ENCODE measurements at regions not wholly inside any gene's neighbourhood (a gene's known extent, or its start where the extent isn't known, plus 50 kb on each side); places are given as distances from the start of the nearest gene placed in this dataset.
A peak's percentile ranks its signal among the peaks of the same experiment; 100 is the strongest.

DNA sequence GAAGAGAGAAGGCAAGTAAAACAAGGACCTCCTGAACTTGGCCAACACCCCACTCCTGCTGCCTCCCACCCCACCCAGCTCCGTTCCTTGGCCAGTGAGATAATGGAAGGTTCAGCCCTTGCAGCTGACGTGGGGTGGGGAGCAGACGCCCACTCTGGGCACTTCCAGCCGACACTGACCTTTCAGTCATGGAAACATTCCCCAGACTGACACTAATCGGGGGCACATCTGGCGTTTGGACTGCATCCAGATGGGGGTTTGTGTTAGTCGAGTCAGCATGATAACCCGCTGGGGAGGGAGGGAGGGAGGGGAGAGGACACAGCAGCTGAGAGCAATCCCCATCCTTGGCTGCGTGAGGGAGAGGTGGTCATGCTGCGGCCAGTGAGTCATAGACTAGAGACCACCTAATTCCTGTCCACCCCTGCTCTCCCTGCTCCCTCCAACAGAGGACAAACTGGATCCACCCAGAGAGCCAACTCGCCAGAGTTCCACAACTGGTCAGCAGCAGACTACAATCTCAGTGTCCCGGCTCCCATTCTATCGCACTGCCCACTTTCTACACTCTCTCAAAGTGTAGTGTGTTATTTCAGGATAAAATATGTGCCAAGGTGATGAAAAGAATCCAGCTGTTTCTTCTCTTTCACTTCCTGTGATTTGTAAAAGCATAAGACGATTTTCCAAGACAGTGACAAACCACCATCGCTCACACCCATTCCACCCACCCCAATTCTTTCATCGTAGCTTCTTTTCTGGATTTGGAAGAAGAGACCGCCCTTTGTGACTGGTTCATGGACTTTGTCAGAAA, 115.4 kb upstream of the PKDCC start:
- Histone ChIP-seq H3K27me3 (no peaks in the 10 kb centered on the region), H3K27ac (peak overlapping the region; percentile 97), H3K4me1 (peaks cover 79% of the 10 kb centered on the region), H3K9me3 (replicated peaks) (no peaks in the 10 kb centered on the region), H3K36me3 (no peaks in the 10 kb centered on the region), H3K4me3 (peak overlapping the region; percentile 49)
- DNase-seq = peak; percentile 100

DNA sequence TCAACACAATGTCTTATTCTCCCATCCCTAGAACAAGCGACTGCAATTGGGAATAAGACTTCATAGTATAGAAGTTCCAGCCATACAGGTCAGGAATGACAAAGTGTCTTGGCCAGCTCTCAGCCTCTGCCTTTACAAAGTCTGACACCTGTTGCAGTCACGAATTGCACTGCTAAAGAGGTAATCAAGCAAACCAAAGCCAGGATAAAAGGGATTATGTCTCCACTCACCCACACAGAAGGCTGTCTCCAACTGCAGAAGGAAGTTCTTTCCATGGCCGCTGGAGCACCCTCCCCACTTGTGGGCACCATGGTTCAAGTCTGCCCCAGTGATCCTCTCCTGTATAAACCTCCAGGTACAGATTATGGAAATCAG, 114.8 kb upstream of the PKDCC start:
- H3K4me3 ChIP-seq = peak overlapping the region; percentile 47

DNA sequence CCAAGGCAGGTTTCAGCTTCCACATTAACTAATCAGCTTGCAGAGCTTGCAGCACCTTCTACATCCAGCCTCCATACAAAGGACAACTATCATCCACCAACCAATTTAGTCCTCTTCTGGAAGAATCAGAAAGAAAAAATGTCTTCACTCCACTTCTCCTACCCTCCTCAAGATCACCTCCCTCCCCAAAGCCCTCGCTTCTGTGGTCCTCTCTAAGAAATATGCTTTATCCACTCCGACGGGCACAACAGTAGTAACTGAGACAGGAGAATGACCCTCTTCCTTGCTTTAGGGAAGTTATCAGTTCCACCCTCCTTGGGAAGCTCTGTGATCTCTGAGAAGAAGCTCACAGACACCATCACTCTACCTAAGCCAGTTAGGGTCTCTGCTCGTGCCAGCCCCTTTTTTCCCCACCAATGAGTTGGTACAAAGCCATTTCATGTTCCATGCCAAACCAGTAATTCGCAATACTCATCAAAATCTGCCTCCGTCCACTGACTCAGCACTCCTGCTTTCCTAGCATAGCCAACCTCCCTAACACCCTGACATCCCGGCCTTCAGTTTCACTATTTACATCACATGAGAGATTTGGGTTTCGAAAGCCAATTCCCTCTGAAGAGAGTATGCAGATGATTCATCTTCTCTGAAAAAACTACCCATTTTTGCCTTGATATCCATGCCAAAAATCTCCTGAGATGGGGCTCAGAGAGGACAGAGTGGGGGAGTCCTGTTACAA, 114.1 kb upstream of the PKDCC start:
- H3K27ac ChIP-seq = peak overlapping the region; percentile 97
- H3K4me1 ChIP-seq = peaks cover 79% of the 10 kb centered on the region

More for the DNA sequence above, 114.8 kb upstream of the PKDCC start:
- Histone ChIP-seq H3K36me3 (no peaks in the 10 kb centered on the region), H3K27ac (peak overlapping the region; percentile 97), H3K9me3 (replicated peaks) (no peaks in the 10 kb centered on the region), H3K27me3 (no peaks in the 10 kb centered on the region), H3K4me1 (peaks cover 79% of the 10 kb centered on the region)
- DNase-seq = peak; percentile 88 to 97

DNA sequence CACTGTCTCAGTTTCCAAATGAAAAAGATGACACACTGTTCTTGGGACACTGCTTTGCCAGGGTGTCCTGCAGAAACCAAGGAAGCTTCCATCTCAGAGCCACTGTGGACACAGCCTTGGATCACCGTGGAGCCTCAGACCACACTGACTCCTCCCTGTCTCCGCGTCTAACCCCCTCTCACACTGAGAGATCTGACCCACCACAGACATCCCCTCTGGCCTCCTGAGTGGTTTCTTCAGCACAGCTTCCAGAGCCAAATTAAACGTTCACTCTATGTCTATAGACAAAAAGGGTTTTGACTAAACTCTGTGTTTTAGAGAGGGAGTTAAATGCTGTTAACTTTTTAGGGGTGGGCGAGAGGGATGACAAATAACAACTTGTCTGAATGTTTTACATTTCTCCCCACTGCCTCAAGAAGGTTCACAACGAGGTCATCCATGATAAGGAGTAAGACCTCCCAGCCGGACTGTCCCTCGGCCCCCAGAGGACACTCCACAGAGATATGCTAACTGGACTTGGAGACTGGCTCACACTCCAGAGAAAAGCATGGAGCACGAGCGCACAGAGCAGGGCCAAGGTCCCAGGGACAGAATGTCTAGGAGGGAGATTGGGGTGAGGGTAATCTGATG, 113.4 kb upstream of the PKDCC start:
- Histone ChIP-seq H3K4me1 (peaks cover 84% of the 10 kb centered on the region), H3K36me3 (no peaks in the 10 kb centered on the region), H3K4me3 (peak overlapping the region; percentile 47), H3K27me3 (no peaks in the 10 kb centered on the region), H3K9me3 (replicated peaks) (no peaks in the 10 kb centered on the region), H3K27ac (peak overlapping the region; percentile 97)
- peak; percentile 88 to 93 for DNase-seq

More for the DNA sequence above, 114.1 kb upstream of the PKDCC start:
- no peaks in the 10 kb centered on the region for H3K27me3 ChIP-seq
- H3K36me3 ChIP-seq = no peaks in the 10 kb centered on the region
- DNase-seq = peak; percentile 67 to 84
- peak overlapping the region; percentile 47 for H3K4me3 ChIP-seq
- no peaks in the 10 kb centered on the region for H3K9me3 ChIP-seq (replicated peaks)

DNA sequence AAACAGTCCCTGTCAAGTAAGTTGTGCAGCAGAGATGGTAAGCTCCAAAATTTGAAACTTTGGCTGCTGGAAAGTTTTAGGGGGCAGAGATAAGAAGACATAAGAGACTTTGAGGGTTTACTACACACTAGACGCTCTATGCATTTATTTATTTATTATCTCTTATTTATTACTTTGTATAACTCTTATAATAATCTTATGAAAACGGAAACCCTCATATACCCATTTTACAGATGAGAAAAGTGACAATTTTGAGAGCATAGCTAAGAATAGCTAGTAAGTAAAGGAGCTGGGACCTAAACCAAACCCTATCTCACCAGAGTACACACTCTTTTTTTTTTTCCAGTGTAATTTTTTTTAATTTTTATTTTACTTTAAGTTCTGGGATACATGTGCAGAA, 112.8 kb upstream of the PKDCC start:
- no peaks in the 10 kb centered on the region for H3K27me3 ChIP-seq
- peak overlapping the region; percentile 97 for H3K27ac ChIP-seq
- no peak for DNase-seq
- peak overlapping the region; percentile 47; the same call in 1 of the 2 replicates for H3K4me3 ChIP-seq
- peaks cover 90% of the 10 kb centered on the region for H3K4me1 ChIP-seq
- H3K36me3 ChIP-seq = no peaks in the 10 kb centered on the region
- 0 out of 2 replicates have a peak, but pooled peaks cover 3% of the 10 kb centered on the region for H3K9me3 ChIP-seq (replicated peaks)

DNA sequence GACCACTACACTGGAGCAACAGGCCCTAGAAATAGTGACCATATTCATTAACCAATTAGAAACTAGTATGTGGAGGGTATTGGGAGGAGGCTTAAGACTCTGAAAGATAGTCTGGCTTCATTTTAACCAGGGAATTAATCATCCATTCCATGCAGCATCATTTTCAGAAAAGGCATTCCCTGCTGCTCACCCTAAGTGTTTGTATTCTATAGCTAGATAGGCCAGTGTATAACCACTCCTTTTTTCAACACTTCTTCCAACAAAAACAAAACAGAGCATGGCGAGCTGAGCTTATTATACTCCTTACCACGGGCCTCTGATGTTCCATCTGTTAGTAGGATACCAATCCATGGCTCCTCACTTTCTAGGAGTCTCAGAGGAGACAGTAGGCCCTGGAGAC, 112.0 kb upstream of the PKDCC start:
- Histone ChIP-seq H3K36me3 (no peaks in the 10 kb centered on the region), H3K27ac (peak overlapping the region; percentile 3; the same call in 1 of the 2 replicates), H3K4me3 (no peak overlapping the region), H3K9me3 (replicated peaks) (0 out of 2 replicates have a peak, but pooled peaks cover 3% of the 10 kb centered on the region), H3K27me3 (no peaks in the 10 kb centered on the region), H3K4me1 (peaks cover 85% of the 10 kb centered on the region)
- DNase-seq = no peak

DNA sequence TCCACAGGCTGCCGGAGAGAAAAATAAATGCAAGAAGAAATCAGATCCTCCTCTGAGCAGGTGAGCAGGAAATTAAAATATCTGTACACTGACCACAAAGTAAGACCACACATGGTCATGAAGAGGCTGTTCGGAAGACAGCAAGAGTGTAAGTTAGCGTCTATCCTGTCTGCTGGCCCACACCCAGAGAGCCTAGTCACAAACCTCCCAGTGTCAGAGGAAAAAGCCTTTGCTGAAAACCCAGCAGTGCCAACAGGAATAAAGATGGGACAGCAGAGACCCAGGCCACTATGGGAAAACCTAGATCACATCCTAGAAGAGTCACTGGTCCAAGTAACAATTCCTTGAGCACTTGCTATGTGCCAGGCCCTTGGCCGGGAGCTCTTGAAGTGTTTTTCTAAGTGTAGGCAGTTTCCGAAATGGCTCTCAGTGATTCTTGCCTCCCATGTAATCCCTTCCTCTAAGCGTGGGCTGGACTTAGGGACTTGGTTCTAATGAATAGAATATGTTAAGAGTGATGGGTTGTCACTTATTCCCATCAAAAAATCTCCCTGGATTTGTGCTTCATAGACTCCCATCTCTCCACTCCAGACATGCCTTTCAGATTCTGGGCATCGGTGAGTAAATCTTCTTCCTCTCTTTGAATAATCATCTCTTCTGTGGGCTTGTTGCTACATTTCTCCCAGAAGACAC, 110.9 kb upstream of the PKDCC start:
- H3K36me3 ChIP-seq = no peaks in the 10 kb centered on the region
- H3K27me3 ChIP-seq = no peaks in the 10 kb centered on the region
- H3K27ac ChIP-seq = peak overlapping the region; percentile 45
- peaks cover 74% of the 10 kb centered on the region for H3K4me1 ChIP-seq
- H3K4me3 ChIP-seq = no peak overlapping the region
- 0 out of 2 replicates have a peak, but pooled peaks cover 3% of the 10 kb centered on the region for H3K9me3 ChIP-seq (replicated peaks)
- DNase-seq = peak; percentile 71 to 83

DNA sequence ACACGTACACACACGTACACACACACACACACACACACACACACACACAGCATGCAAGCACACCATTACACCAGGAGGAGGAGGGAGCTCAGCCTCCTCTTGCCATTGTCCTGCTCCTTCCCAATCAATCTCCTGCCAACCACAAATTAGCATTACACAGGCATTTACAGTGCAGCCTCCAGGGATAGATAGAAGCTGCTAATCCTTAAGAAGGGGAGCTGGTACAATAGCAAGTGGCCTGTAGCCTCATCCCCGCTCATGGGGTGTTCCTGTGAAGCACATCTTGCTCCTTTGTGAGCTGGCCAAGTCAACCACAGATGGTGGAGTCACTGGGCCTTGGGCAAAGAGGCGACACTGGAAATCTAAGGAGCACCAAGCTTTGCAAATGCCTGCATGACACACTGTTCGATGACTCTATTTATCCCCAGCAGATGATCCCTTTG, 110.3 kb upstream of the PKDCC start:
- peaks cover 74% of the 10 kb centered on the region for H3K4me1 ChIP-seq
- H3K27me3 ChIP-seq = no peaks in the 10 kb centered on the region
- H3K4me3 ChIP-seq = no peak overlapping the region
- no peaks in the 10 kb centered on the region for H3K36me3 ChIP-seq
- 0 out of 2 replicates have a peak, but pooled peaks cover 3% of the 10 kb centered on the region for H3K9me3 ChIP-seq (replicated peaks)
- peak overlapping the region; percentile 45 for H3K27ac ChIP-seq
- peak; percentile 63 to 78 for DNase-seq

DNA sequence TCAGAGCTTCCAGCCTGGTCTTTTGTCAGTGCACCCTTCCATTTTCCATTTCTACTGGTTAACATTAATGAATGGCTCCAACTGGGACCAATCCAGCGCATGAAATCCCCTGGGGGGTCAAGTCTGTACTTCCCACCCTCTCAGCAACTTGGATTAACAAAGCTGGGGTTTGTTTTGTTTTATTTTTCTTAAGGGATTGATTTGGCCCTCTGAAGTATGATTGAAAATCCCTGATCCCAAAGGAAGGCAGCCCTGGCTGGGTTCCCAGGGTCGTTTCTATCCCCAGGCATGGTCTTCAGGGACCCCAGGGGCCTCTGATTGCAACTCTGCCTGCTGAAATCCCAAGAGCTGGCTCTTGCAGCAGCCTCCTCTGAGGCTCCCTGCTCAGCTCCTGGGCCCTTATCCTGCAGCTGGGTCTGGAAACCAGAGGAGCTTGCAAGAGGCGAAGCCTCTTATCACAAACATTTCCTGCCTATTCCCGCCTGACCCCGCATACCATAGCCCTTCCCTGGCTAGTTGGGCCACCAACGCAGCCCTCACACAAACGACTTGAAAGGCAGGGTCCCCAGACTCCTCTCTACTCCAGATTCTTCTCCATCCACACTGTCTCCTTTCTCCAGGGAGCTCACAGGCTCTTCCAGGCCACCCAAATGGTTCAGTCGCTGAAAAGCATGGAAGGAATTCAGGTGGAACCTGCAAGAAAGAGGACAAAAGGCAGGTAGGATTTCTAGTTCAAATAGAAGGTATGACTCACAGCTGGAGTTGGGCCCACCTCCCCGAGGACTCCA, 109.7 kb upstream of the PKDCC start:
- DNase-seq = peak; percentile 79 to 82
- H3K4me3 ChIP-seq = no peak overlapping the region
- peaks cover 72% of the 10 kb centered on the region for H3K4me1 ChIP-seq
- no peaks in the 10 kb centered on the region for H3K27me3 ChIP-seq
- 0 out of 2 replicates have a peak, but pooled peaks cover 3% of the 10 kb centered on the region for H3K9me3 ChIP-seq (replicated peaks)
- H3K36me3 ChIP-seq = no peaks in the 10 kb centered on the region
- peak overlapping the region; percentile 45 for H3K27ac ChIP-seq

DNA sequence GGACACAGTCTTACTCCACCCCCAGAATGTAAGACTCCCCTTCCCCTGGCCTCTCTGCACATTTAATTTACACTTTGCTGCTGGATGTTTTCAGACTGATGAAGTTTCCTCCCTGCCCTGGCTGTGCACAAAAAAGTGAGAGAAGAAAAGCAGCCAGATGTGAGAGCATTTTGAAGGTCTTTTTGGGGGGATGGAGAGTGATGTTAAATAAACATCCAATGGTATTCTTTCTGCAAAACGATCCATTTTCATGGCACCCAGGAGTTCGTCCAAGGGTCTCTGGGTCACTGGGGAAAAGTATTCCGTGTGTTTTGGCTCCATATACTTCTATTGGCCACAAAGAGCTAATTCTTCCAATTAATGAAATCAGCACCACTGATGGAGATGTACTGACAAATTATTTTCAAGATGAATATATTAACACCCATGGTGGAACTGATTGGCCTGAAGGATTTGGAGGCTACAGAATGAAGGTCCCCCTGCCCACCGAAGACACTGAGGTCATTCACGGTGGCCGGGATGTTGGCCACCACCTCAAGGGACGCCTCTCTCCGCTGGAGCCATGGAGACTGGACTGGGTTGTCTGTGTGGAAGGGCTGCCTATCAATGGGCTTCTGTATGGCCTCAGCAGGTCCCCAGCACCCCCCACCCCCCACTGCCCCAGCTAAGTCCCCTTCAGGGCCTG, 107.6 kb upstream of the PKDCC start:
- peaks cover 57% of the 10 kb centered on the region for H3K4me1 ChIP-seq
- H3K27me3 ChIP-seq = no peaks in the 10 kb centered on the region
- no peak overlapping the region for H3K4me3 ChIP-seq
- DNase-seq = no peak
- no peak overlapping the region for H3K27ac ChIP-seq
- H3K9me3 ChIP-seq (replicated peaks) = 0 out of 2 replicates have a peak, but pooled peaks cover 10% of the 10 kb centered on the region
- H3K36me3 ChIP-seq = no peaks in the 10 kb centered on the region

DNA sequence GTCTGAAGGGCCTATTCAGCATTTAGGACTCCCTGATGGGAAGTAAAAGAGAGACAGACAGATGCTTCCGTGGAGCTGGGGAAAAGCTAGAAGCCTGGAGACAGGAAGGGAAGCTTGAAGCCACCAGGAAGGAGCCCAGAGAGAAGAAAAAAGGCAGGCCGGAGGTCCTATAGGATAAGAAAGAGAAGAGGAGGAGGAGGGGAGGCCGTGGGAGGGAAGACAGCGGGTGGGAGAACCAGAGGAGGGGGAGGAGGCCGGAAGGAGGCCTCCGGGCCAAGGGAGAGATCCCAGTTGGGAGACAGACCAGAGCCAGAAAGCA, 107.1 kb upstream of the PKDCC start:
- Histone ChIP-seq H3K4me1 (peaks cover 55% of the 10 kb centered on the region), H3K27me3 (no peaks in the 10 kb centered on the region), H3K36me3 (no peaks in the 10 kb centered on the region), H3K9me3 (replicated peaks) (0 out of 2 replicates have a peak, but pooled peaks cover 11% of the 10 kb centered on the region), H3K27ac (no peak overlapping the region), H3K4me3 (no peak overlapping the region)
- no peak for DNase-seq

DNA sequence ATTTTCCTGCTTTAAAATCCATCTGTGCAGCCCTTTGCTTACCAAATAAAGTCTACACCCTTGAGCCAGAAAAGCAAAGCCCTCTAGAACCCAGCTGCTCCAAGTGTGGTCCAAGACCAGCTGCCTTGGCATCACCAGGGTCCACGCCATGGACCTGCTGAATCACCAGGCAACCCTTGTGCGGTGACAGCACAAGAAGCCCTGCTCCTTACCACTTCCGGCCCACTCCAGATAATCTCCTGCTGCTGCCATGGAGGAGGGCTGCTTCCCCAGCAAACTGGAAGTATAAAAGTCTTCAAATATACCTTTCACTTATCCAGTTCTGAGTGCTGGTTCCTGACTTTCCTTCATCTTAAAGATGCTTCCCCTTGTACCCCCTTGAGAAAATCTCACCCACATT, 106.0 kb upstream of the PKDCC start:
- Histone ChIP-seq H3K36me3 (no peaks in the 10 kb centered on the region), H3K4me1 (peaks cover 47% of the 10 kb centered on the region), H3K27ac (no peak overlapping the region), H3K27me3 (no peaks in the 10 kb centered on the region), H3K4me3 (no peak overlapping the region), H3K9me3 (replicated peaks) (0 out of 2 replicates have a peak, but pooled peaks cover 11% of the 10 kb centered on the region)
- DNase-seq = no peak

DNA sequence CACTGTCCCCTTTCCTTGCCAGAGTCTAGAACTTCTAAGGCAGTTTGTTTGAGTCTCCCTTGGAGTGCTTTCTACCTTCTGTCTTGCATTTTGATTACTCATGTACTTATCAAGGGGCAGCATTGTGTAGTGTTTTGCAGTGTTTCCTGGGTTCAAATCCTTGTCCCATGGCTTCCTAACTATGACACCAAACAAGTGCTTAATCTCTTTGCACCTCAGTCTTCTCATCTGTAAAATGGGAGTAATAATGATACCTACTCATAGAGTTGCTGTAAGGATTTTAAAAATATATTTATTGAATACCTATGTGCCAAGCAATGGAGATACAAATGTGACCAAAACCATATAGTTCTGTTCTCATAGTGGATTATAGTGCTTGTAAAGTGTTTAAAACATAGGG, 105.5 kb upstream of the PKDCC start:
- no peak overlapping the region for H3K27ac ChIP-seq
- H3K27me3 ChIP-seq = no peaks in the 10 kb centered on the region
- DNase-seq = no peak
- no peaks in the 10 kb centered on the region for H3K36me3 ChIP-seq
- H3K9me3 ChIP-seq (replicated peaks) = 0 out of 2 replicates have a peak, but pooled peaks cover 11% of the 10 kb centered on the region
- H3K4me1 ChIP-seq = peaks cover 44% of the 10 kb centered on the region
- H3K4me3 ChIP-seq = no peak overlapping the region
